Naive thymus-derived CD4-positive, alpha-beta T cell (primary cell): ENCODE measurements at regions not wholly inside any gene's neighbourhood (a gene's known extent, or its start where the extent isn't known, plus 50 kb on each side); places are given as distances from the start of the nearest gene placed in this dataset.

ENCODE experiments used
- ATAC-seq: fragments of 150-1000 bp; cut with Tn5 transposase; 2 replicates; pipeline ENCODE4 v1.10.0; 2021; ENCODE audit warnings: mild to moderate bottlenecking, moderate library complexity
- CTCF ChIA-PET: fragments of 350-600 bp; sonication (Branson Sonifier 250); formaldehyde crosslinking; loops from one replicate; lab custom pipeline; 2021; ENCODE audit warnings: antibody characterized with exemption; lab: Charles Lee
- POLR2A ChIA-PET: fragments of 350-600 bp; sonication (Branson Sonifier 250); formaldehyde crosslinking; loops from one replicate; lab custom pipeline; 2021; ENCODE audit warnings: antibody characterized with exemption, inconsistent platforms; lab: Charles Lee
- DNase-seq, 9 donors: peaks; one replicate each; pipeline versions ENCODE4 v3.0.0 to v3.0.0-alpha.2; 2020 to 2022; ENCODE audit warnings: mixed read lengths in 1 of 9
- H3K27ac ChIP-seq: one replicate; pipeline ENCODE4 v1.7.0; 2013; ENCODE audit warnings: mild to moderate bottlenecking, low read depth, low read length, moderate library complexity
- H3K27me3 ChIP-seq, 2 donors: one replicate each; pipeline ENCODE4 v1.7.0; 2013; ENCODE audit warnings: low read length in 2 of 2, mild to moderate bottlenecking in 2 of 2, moderate library complexity in 2 of 2; ENCODE audit not compliant: control insufficient read depth in 2 of 2, insufficient read depth in 2 of 2
- H3K36me3 ChIP-seq, 3 experiments: 1 replicate in 2 of 3; 2 replicates in 1 of 3; pipeline ENCODE4 v1.7.0; 2013; ENCODE audit warnings: low read length in 3 of 3, mild to moderate bottlenecking in 3 of 3, moderate library complexity in 1 of 3; ENCODE audit not compliant: insufficient read depth in 3 of 3, control insufficient read depth in 2 of 3
- H3K4me1 ChIP-seq, 2 donors: one replicate each; pipeline ENCODE4 v1.7.0; 2013; ENCODE audit warnings: low read length in 2 of 2, mild to moderate bottlenecking in 2 of 2, moderate library complexity in 1 of 2; ENCODE audit not compliant: control insufficient read depth in 2 of 2, insufficient read depth in 2 of 2
- H3K4me3 ChIP-seq: 2 replicates; pipeline ENCODE4 v1.7.0; 2013; ENCODE audit warnings: mild to moderate bottlenecking, low read length
- H3K9me3 ChIP-seq, 3 experiments: 1 replicate in 2 of 3; 2 replicates in 1 of 3; pipeline ENCODE4 v1.7.0; 2013; ENCODE audit warnings: low read length in 3 of 3; ENCODE audit not compliant: control insufficient read depth in 2 of 3
- H3K27ac Mint-ChIP-seq, 9 donors: one replicate each; pipeline ENCODE4 v1.8.0; 2020 to 2022; ENCODE audit warnings: mixed read lengths in 9 of 9, mild to moderate bottlenecking in 8 of 9, moderate library complexity in 5 of 9, inconsistent platforms in 2 of 9
- H3K27me3 Mint-ChIP-seq, 5 donors: one replicate each; pipeline ENCODE4 v1.8.0; 2021 to 2022; ENCODE audit warnings: mixed read lengths in 5 of 5, mild to moderate bottlenecking in 1 of 5
- H3K36me3 Mint-ChIP-seq, 5 donors: one replicate each; pipeline ENCODE4 v1.8.0; 2020 to 2022; ENCODE audit warnings: mixed read lengths in 5 of 5, mild to moderate bottlenecking in 3 of 5, inconsistent platforms in 1 of 5
- H3K4me1 Mint-ChIP-seq, 7 donors: one replicate each; pipeline ENCODE4 v1.8.0; 2020 to 2022; ENCODE audit warnings: mixed read lengths in 7 of 7, mild to moderate bottlenecking in 3 of 7, inconsistent platforms in 1 of 7
- H3K4me3 Mint-ChIP-seq, 10 donors: one replicate each; pipeline ENCODE4 v1.8.0; 2020 to 2022; ENCODE audit warnings: mild to moderate bottlenecking in 10 of 10, mixed read lengths in 10 of 10, moderate library complexity in 6 of 10, inconsistent platforms in 2 of 10
- H3K9me3 Mint-ChIP-seq, 11 donors: one replicate each; pipeline ENCODE4 v1.8.0; 2020 to 2022; ENCODE audit warnings: mixed read lengths in 11 of 11, mild to moderate bottlenecking in 4 of 11, inconsistent platforms in 1 of 11, moderate library complexity in 1 of 11
- intact Hi-C, 2 donors: fragments of 100-400 bp; cut with micrococcal nuclease; formaldehyde crosslinking; loops; one replicate each; pipeline ENCODE4 v1.15.1; 2023

GRCh38 chrX:522456-522855 lies 108.1 kb upstream of the SHOX start:
- Mint-ChIP-seq H3K36me3 (no peaks in the 10 kb centered on the region), H3K27me3 (peaks cover 0 to 19% (median 6%) of the 10 kb centered on the region in 5 donors), H3K27ac (no peak overlapping the region), H3K4me1 (peaks cover 0 to 6% (median 0%) of the 10 kb centered on the region in 7 donors), H3K4me3 (no peak overlapping the region), H3K9me3 (peaks cover 0 to 46% (median 10%) of the 10 kb centered on the region in 11 donors)
- intact Hi-C loops = no loop called here
- ATAC-seq (no peak), DNase-seq (no peak)
- H3K27me3 ChIP-seq = no peaks in the 10 kb centered on the region
- no peaks in the 10 kb centered on the region for H3K4me1 ChIP-seq
- ChIA-PET CTCF (no interaction called here), POLR2A (no interaction called here)
- H3K36me3 ChIP-seq = no peaks in the 10 kb centered on the region
- no peak overlapping the region for H3K4me3 ChIP-seq
- peaks cover 0 to 5% (median 0%) of the 10 kb centered on the region in 3 experiments for H3K9me3 ChIP-seq
- H3K27ac ChIP-seq = no peak overlapping the region

- POLR2A ChIA-PET = no interaction called here
- no peak overlapping the region for H3K27ac Mint-ChIP-seq
Observed at GRCh38 chrX:525134-525533, 105.5 kb upstream of the SHOX start.

GRCh38 chrX:526295-527224 lies 104.0 kb upstream of the SHOX start:
- intact Hi-C loops = no loop called here
- H3K4me3 ChIP-seq = no peak overlapping the region
- peaks cover 0 to 4% (median 0%) of the 10 kb centered on the region in 7 donors for H3K4me1 Mint-ChIP-seq
- no peak overlapping the region for H3K4me3 Mint-ChIP-seq
- ChIA-PET POLR2A (no interaction called here), CTCF (no interaction called here)
- H3K9me3 ChIP-seq = peaks cover 0 to 5% (median 0%) of the 10 kb centered on the region in 3 experiments
- ATAC-seq = no peak
- H3K27ac Mint-ChIP-seq = no peak overlapping the region
- no peak overlapping the region for H3K27ac ChIP-seq
- H3K4me1 ChIP-seq = no peaks in the 10 kb centered on the region
- no peaks in the 10 kb centered on the region for H3K36me3 Mint-ChIP-seq
- H3K36me3 ChIP-seq = no peaks in the 10 kb centered on the region
- peaks cover 0 to 9% (median 0%) of the 10 kb centered on the region in 5 donors for H3K27me3 Mint-ChIP-seq
- H3K9me3 Mint-ChIP-seq = peaks cover 0 to 37% (median 13%) of the 10 kb centered on the region in 11 donors
- DNase-seq = peak in 4 of 9 donors; percentile 7 to 32 (median 11)
- no peaks in the 10 kb centered on the region for H3K27me3 ChIP-seq

More at GRCh38 chrX:525134-525533, 105.5 kb upstream of the SHOX start:
- Histone ChIP-seq H3K4me3 (no peak overlapping the region), H3K36me3 (no peaks in the 10 kb centered on the region), H3K4me1 (no peaks in the 10 kb centered on the region), H3K27ac (no peak overlapping the region), H3K27me3 (no peaks in the 10 kb centered on the region), H3K9me3 (peaks cover 0 to 5% (median 0%) of the 10 kb centered on the region in 3 experiments)
- H3K4me3 Mint-ChIP-seq = no peak overlapping the region
- DNase-seq (no peak), ATAC-seq (no peak)
- H3K4me1 Mint-ChIP-seq = peaks cover 0 to 4% (median 0%) of the 10 kb centered on the region in 7 donors
- peaks cover 0 to 46% (median 11%) of the 10 kb centered on the region in 11 donors for H3K9me3 Mint-ChIP-seq
- H3K27me3 Mint-ChIP-seq = peaks cover 0 to 9% (median 0%) of the 10 kb centered on the region in 5 donors
- CTCF ChIA-PET = no interaction called here
- intact Hi-C loops = no loop called here
- H3K36me3 Mint-ChIP-seq = no peaks in the 10 kb centered on the region

DNA sequence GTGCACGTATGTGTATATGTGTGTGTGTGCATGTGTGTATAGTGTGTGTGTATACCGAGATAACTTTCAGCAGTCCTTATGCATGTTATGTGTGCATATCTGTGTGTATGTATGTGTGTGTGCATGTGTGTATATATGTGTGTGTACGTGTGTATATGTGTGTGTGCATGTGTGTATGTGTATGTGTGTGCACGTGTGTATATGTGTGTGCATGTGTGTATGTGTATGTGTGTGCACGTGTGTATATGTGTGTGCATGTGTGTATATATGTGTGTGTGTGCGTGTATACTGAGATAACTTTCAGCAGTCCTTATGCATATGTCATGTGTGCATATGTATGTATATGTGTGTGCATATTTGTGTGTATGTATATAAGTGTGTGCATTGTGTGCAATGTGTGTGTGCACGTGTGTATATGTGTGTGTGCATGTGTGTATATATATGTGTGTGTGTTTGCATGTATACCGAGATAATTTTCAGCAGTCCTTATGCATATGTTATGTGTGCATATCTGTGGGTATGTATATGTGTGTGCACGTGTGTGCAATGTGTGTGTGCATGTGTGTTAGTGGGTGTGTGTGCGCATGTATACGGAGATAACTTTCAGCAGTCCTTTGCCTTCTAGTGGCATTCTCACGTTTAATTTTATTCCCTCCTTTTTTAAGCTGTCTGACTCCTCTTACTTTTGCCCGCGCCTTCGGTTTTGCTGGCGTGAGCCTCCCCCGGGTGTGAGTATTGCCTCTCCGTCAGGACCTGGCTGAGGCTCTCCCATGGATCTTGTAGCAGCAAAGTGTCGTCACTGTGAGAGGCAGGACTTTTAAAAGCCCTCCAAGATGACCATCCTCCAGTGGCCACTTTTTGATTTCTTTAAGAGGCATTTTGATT lies 99.6 kb upstream of the SHOX start:
- H3K36me3 ChIP-seq = no peaks in the 10 kb centered on the region
- no peak overlapping the region for H3K4me3 ChIP-seq
- Mint-ChIP-seq H3K36me3 (no peaks in the 10 kb centered on the region), H3K27me3 (peaks cover 0 to 3% (median 0%) of the 10 kb centered on the region in 5 donors), H3K4me1 (peaks cover 0 to 4% (median 0%) of the 10 kb centered on the region in 7 donors), H3K27ac (no peak overlapping the region), H3K4me3 (no peak overlapping the region), H3K9me3 (peaks cover 0 to 27% (median 6%) of the 10 kb centered on the region in 11 donors)
- ATAC-seq = no peak
- H3K9me3 ChIP-seq = no peaks in the 10 kb centered on the region
- no peaks in the 10 kb centered on the region for H3K27me3 ChIP-seq
- no peak overlapping the region for H3K27ac ChIP-seq
- ChIA-PET POLR2A (no interaction called here), CTCF (no interaction called here)
- intact Hi-C loops = no loop called here
- no peaks in the 10 kb centered on the region for H3K4me1 ChIP-seq
- no peak for DNase-seq

- POLR2A ChIA-PET = no interaction called here
- CTCF ChIA-PET = no interaction called here
- Mint-ChIP-seq H3K4me3 (no peak overlapping the region), H3K36me3 (no peaks in the 10 kb centered on the region), H3K27me3 (peaks cover 0 to 3% (median 0%) of the 10 kb centered on the region in 5 donors), H3K4me1 (peaks cover 0 to 2% (median 0%) of the 10 kb centered on the region in 7 donors), H3K27ac (no peak overlapping the region), H3K9me3 (peaks cover 0 to 22% (median 4%) of the 10 kb centered on the region in 11 donors)
- no peaks in the 10 kb centered on the region for H3K4me1 ChIP-seq
- no peaks in the 10 kb centered on the region for H3K36me3 ChIP-seq
- H3K27ac ChIP-seq = no peak overlapping the region
- DNase-seq (no peak), ATAC-seq (no peak)
- no peaks in the 10 kb centered on the region for H3K27me3 ChIP-seq
- intact Hi-C loops = no loop called here
- H3K4me3 ChIP-seq = no peak overlapping the region
- H3K9me3 ChIP-seq = no peaks in the 10 kb centered on the region
Observed at GRCh38 chrX:531611-531936, 99.0 kb upstream of the SHOX start.

GRCh38 chrX:534804-535203 lies 95.8 kb upstream of the SHOX start:
- CTCF ChIA-PET = no interaction called here

More at GRCh38 chrX:534804-535203, 95.8 kb upstream of the SHOX start:
- H3K4me3 Mint-ChIP-seq = no peak overlapping the region
- DNase-seq = no peak
- H3K27me3 Mint-ChIP-seq = peaks cover 0 to 3% (median 0%) of the 10 kb centered on the region in 5 donors
- ATAC-seq = no peak
- H3K27ac Mint-ChIP-seq = no peak overlapping the region
- Histone ChIP-seq H3K27me3 (no peaks in the 10 kb centered on the region), H3K27ac (no peak overlapping the region), H3K36me3 (no peaks in the 10 kb centered on the region), H3K4me1 (no peaks in the 10 kb centered on the region), H3K9me3 (no peaks in the 10 kb centered on the region), H3K4me3 (no peak overlapping the region)
- no peaks in the 10 kb centered on the region for H3K4me1 Mint-ChIP-seq
- H3K9me3 Mint-ChIP-seq = peaks cover 0 to 20% (median 4%) of the 10 kb centered on the region in 11 donors
- intact Hi-C loops = no loop called here
- H3K36me3 Mint-ChIP-seq = no peaks in the 10 kb centered on the region
- POLR2A ChIA-PET = no interaction called here
